Tibial artery (tissue), 4 donors: ENCODE measurements at regions not wholly inside any gene's neighbourhood (a gene's known extent, or its start where the extent isn't known, plus 50 kb on each side); places are given as distances from the start of the nearest gene placed in this dataset.

Experiments
- DNase-seq, 2 donors: peaks; one replicate each; pipeline ENCODE4 v3.0.0-alpha.2; 2019
- H3K27ac ChIP-seq, 2 donors: fragments of 200-600 bp; sonication (generic) in 1 of 2; 1 replicate in 1 of 2; 2 replicates in 1 of 2; pipeline ENCODE4 v1.5.1; 2018 to 2019; ENCODE audit warnings: mild to moderate bottlenecking in 1 of 2
- H3K27me3 ChIP-seq, 2 donors: fragments of 200-600 bp; sonication (generic) in 1 of 2; one replicate each; pipeline versions ENCODE4 v1.5.1 to v1.6.0; 2016 to 2019
- H3K36me3 ChIP-seq, 3 donors: fragments of 200-600 bp; sonication (generic) in 2 of 3; one replicate each; pipeline ENCODE4 v1.5.1; 2016 to 2019; ENCODE audit warnings: mild to moderate bottlenecking in 2 of 3
- H3K4me1 ChIP-seq, 4 donors: fragments of 200-600 bp; sonication (generic) in 2 of 4; 1 replicate in 3 of 4; 2 replicates in 1 of 4; pipeline ENCODE4 v1.5.1; 2016 to 2019
- H3K4me3 ChIP-seq, 2 donors: fragments of 200-600 bp; sonication (generic) in 1 of 2; 1 replicate in 1 of 2; 2 replicates in 1 of 2; pipeline ENCODE4 v1.5.1; 2018 to 2019; ENCODE audit warnings: mild to moderate bottlenecking in 2 of 2
- H3K9me3 ChIP-seq, 3 donors: fragments of 200-600 bp; sonication (generic) in 1 of 3; one replicate each; pipeline ENCODE4 v1.5.1; 2016 to 2019
- intact Hi-C: fragments of 100-400 bp; cut with DNase I; formaldehyde crosslinking; loops from one replicate; pipeline ENCODE4 v1.15.0; 2023; ENCODE audit warnings: low total_unique reads
- TF ChIP-seq, protein P1 (sequence below), 2 experiments: fragments of 200-600 bp in 1 of 2; fragments of 450-650 bp in 1 of 2; IDR thresholded peaks; one replicate each; pipeline ENCODE4 v1.5.1; 2017 to 2019; ENCODE audit warnings: antibody characterized with exemption in 2 of 2, mild to moderate bottlenecking in 1 of 2, moderate library complexity in 1 of 2

DNA sequence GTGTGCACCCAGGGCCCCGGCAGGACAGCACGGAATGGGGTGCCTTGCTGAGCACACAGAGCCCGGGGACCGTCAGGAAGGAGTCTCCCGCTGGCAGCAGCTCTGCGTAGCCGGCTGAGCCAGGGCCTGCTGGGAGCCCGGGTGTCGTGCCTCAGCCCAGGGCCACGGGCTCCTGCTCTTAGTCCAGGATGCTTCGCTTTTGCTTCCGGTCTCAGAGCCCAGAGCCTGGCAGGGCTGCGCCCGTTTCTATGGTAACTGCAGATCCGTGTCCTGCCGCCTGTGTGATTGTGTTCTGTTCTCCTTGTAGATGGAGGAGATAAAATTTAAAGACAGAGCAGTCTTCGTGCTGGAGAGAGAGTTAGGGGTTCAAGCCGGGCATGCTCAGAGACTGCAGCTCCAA, 53.7 kb upstream of the DPYSL4 start:
- peaks cover 0 to 21% of the 10 kb centered on the region in 2 donors for H3K27me3 ChIP-seq
- no peaks in the 10 kb centered on the region for H3K4me1 ChIP-seq
- TF ChIP-seq, protein P1, sequence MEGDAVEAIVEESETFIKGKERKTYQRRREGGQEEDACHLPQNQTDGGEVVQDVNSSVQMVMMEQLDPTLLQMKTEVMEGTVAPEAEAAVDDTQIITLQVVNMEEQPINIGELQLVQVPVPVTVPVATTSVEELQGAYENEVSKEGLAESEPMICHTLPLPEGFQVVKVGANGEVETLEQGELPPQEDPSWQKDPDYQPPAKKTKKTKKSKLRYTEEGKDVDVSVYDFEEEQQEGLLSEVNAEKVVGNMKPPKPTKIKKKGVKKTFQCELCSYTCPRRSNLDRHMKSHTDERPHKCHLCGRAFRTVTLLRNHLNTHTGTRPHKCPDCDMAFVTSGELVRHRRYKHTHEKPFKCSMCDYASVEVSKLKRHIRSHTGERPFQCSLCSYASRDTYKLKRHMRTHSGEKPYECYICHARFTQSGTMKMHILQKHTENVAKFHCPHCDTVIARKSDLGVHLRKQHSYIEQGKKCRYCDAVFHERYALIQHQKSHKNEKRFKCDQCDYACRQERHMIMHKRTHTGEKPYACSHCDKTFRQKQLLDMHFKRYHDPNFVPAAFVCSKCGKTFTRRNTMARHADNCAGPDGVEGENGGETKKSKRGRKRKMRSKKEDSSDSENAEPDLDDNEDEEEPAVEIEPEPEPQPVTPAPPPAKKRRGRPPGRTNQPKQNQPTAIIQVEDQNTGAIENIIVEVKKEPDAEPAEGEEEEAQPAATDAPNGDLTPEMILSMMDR (IDR thresholded peaks at IDR 0.05), result no peak
- intact Hi-C loops, result no loop called here
- no peak overlapping the region for H3K27ac ChIP-seq
- no peaks in the 10 kb centered on the region for H3K36me3 ChIP-seq
- no peak overlapping the region for H3K4me3 ChIP-seq
- H3K9me3 ChIP-seq, result no peaks in the 10 kb centered on the region
- DNase-seq, result no peak

- Histone ChIP-seq H3K27me3 (peaks cover 0 to 21% of the 10 kb centered on the region in 2 donors), H3K27ac (no peak overlapping the region), H3K4me3 (no peak overlapping the region), H3K36me3 (no peaks in the 10 kb centered on the region), H3K9me3 (no peaks in the 10 kb centered on the region), H3K4me1 (no peaks in the 10 kb centered on the region)
- peak in 1 of 2 donors; percentile 60 for DNase-seq
- intact Hi-C loops, result no loop called here
- TF ChIP-seq, protein P1 (IDR thresholded peaks at IDR 0.05), result no peak
These were observed 53.1 kb upstream of the DPYSL4 start for GRCh38 chr10:132133449-132134240.

- H3K9me3 ChIP-seq, result no peaks in the 10 kb centered on the region
- peak in 1 of 2 donors; percentile 28 for DNase-seq
- H3K4me1 ChIP-seq, result no peaks in the 10 kb centered on the region
- no peaks in the 10 kb centered on the region for H3K36me3 ChIP-seq
- H3K4me3 ChIP-seq, result no peak overlapping the region
- H3K27ac ChIP-seq, result no peak overlapping the region
- peaks cover 0 to 21% of the 10 kb centered on the region in 2 donors for H3K27me3 ChIP-seq
- intact Hi-C loops, result no loop called here
- TF ChIP-seq, protein P1 (IDR thresholded peaks at IDR 0.05), result no peak
These were observed 52.3 kb upstream of the DPYSL4 start for GRCh38 chr10:132134241-132135052.

GRCh38 chr10:132135053-132135872, 51.5 kb upstream of the DPYSL4 start:
- Histone ChIP-seq H3K27ac (no peak overlapping the region), H3K4me3 (no peak overlapping the region), H3K4me1 (no peaks in the 10 kb centered on the region), H3K27me3 (peaks cover 0 to 26% of the 10 kb centered on the region in 2 donors), H3K36me3 (no peaks in the 10 kb centered on the region), H3K9me3 (no peaks in the 10 kb centered on the region)
- intact Hi-C loops, result no loop called here
- TF ChIP-seq, protein P1 (IDR thresholded peaks at IDR 0.05), result no peak
- DNase-seq, result peak in 1 of 2 donors; percentile 65

GRCh38 chr10:132136097-132136521, 50.6 kb upstream of the DPYSL4 start:
- intact Hi-C loops, result no loop called here
- H3K36me3 ChIP-seq, result no peaks in the 10 kb centered on the region
- H3K4me1 ChIP-seq, result no peaks in the 10 kb centered on the region
- DNase-seq, result peak in 1 of 2 donors; percentile 60
- peaks cover 0 to 29% of the 10 kb centered on the region in 2 donors for H3K27me3 ChIP-seq
- H3K4me3 ChIP-seq, result no peak overlapping the region
- TF ChIP-seq, protein P1 (IDR thresholded peaks at IDR 0.05), result no peak
- no peaks in the 10 kb centered on the region for H3K9me3 ChIP-seq
- no peak overlapping the region for H3K27ac ChIP-seq
